Gastroesophageal sphincter (tissue), 4 donors: ENCODE measurements at regions not wholly inside any gene's neighbourhood (a gene's known extent, or its start where the extent isn't known, plus 50 kb on each side); places are given as distances from the start of the nearest gene placed in this dataset.

Experiments used
- ATAC-seq: fragments of 150-250 bp; one replicate; pipeline ENCODE4 v1.9.1; 2016; ENCODE audit warnings: mild to moderate bottlenecking, moderate library complexity
- H3K27ac ChIP-seq, 4 donors: fragments of 200-600 bp; sonication (generic) in 3 of 4; 1 replicate in 3 of 4; 2 replicates in 1 of 4; pipeline ENCODE4 v1.5.1; 2016 to 2019
- H3K27me3 ChIP-seq: fragments of 200-600 bp; sonication (generic); one replicate; pipeline ENCODE4 v1.5.1; 2019
- H3K36me3 ChIP-seq, 2 donors: fragments of 200-600 bp; sonication (generic); one replicate each; pipeline ENCODE4 v1.5.1; 2019; ENCODE audit warnings: control low read depth in 1 of 2
- H3K4me1 ChIP-seq, 3 donors: fragments of 200-600 bp; sonication (generic); 1 replicate in 2 of 3; 2 replicates in 1 of 3; pipeline ENCODE4 v1.5.1; 2016 to 2019; ENCODE audit warnings: control low read depth in 2 of 3
- H3K4me3 ChIP-seq, 2 donors: fragments of 200-600 bp; sonication (generic); one replicate each; pipeline ENCODE4 v1.5.1; 2019; ENCODE audit warnings: mild to moderate bottlenecking in 1 of 2, moderate library complexity in 1 of 2
- H3K9me3 ChIP-seq, 3 donors: fragments of 200-600 bp; sonication (generic); one replicate each; pipeline ENCODE4 v1.5.1; 2017 to 2019; ENCODE audit warnings: control low read depth in 2 of 3
- CTCF ChIP-seq, 4 experiments: fragments of 200-600 bp in 2 of 4; fragments of 450-650 bp in 2 of 4; sonication (generic) in 1 of 4; IDR thresholded peaks; one replicate each; pipeline ENCODE4 v1.5.1; 2017 to 2019; ENCODE audit warnings: antibody characterized with exemption in 4 of 4, mild to moderate bottlenecking in 2 of 4, moderate library complexity in 2 of 4
- EP300 ChIP-seq: sonication (generic); formaldehyde crosslinking; IDR thresholded peaks from one replicate; pipeline ENCODE4 v1.6.1; 2017; ENCODE audit warnings: antibody characterized with exemption, mild to moderate bottlenecking
- POLR2A ChIP-seq, 2 donors: fragments of 450-650 bp; IDR thresholded peaks; one replicate each; pipeline ENCODE4 v1.6.1; 2017; ENCODE audit warnings: antibody characterized with exemption in 2 of 2, mild to moderate bottlenecking in 2 of 2, moderate library complexity in 1 of 2
- POLR2AphosphoS5 ChIP-seq: sonication (generic); formaldehyde crosslinking; IDR thresholded peaks from one replicate; pipeline ENCODE4 v1.6.1; 2017; ENCODE audit warnings: antibody characterized with exemption
- WGBS, 2 donors: methylation state at CpG; one replicate each; pipeline ENCODE4 v1.1.5; 2018; ENCODE audit warnings: low coverage in 1 of 2; 5-methylcytosine and 5-hydroxymethylcytosine counted together

GRCh38 chr15:89400116-89400781, 65.6 kb upstream of the POLG start:
- H3K36me3 ChIP-seq, result no peaks in the 10 kb centered on the region
- TF ChIP-seq POLR2AphosphoS5 (no peak), POLR2A (IDR thresholded peaks at IDR 0.05) (no peak), CTCF (IDR thresholded peaks at IDR 0.05) (no peak), EP300 (no peak)

GRCh38 chr15:89399238-89400115, 64.9 kb upstream of the POLG start:
- 0% methylated on average over 20 of the region's 68 CpGs; no CpG with 5 or more reads in 1 of the 2 donors for WGBS, 2 donors
- peak overlapping the region; percentile 1 to 49 for H3K4me3 ChIP-seq
- no peaks in the 10 kb centered on the region for H3K36me3 ChIP-seq

More at GRCh38 chr15:89400116-89400781, 65.6 kb upstream of the POLG start:
- H3K4me1 ChIP-seq, result peaks cover 0 to 31% (median 16%) of the 10 kb centered on the region in 3 donors
- H3K4me3 ChIP-seq, result peak overlapping the region; percentile 1 to 49
- peaks cover 100% of the 10 kb centered on the region for H3K27me3 ChIP-seq
- peak overlapping the region in 3 of 4 donors; percentile 49 to 89 (median 84) for H3K27ac ChIP-seq
- H3K9me3 ChIP-seq, result no peaks in the 10 kb centered on the region
- no CpG with 5 or more reads among the region's 55 CpGs for WGBS, 2 donors
- ATAC-seq, result peak; percentile 19

GRCh38 chr15:89398896-89399237, 64.2 kb upstream of the POLG start:
- no peaks in the 10 kb centered on the region for H3K36me3 ChIP-seq
- no peak for ATAC-seq
- H3K4me3 ChIP-seq, result no peak overlapping the region
- peaks cover 100% of the 10 kb centered on the region for H3K27me3 ChIP-seq
- H3K27ac ChIP-seq, result peak overlapping the region in 2 of 4 donors; percentile 84 to 89
- H3K4me1 ChIP-seq, result peaks cover 0 to 31% (median 16%) of the 10 kb centered on the region in 3 donors
- WGBS, 2 donors, result 36 to 63% methylated on average over 2 to 3 of the region's 5 CpGs
- TF ChIP-seq CTCF (IDR thresholded peaks at IDR 0.05) (no peak), POLR2AphosphoS5 (no peak), EP300 (no peak), POLR2A (IDR thresholded peaks at IDR 0.05) (no peak)
- no peaks in the 10 kb centered on the region for H3K9me3 ChIP-seq

More at GRCh38 chr15:89399238-89400115, 64.9 kb upstream of the POLG start:
- peaks cover 100% of the 10 kb centered on the region for H3K27me3 ChIP-seq
- TF ChIP-seq POLR2A (IDR thresholded peaks at IDR 0.05) (no peak), CTCF (IDR thresholded peaks at IDR 0.05) (peak in 2 of 4 experiments; percentile 27 to 65)
- no peaks in the 10 kb centered on the region for H3K9me3 ChIP-seq
- peak overlapping the region in 3 of 4 donors; percentile 49 to 89 (median 84) for H3K27ac ChIP-seq
- peaks cover 0 to 31% (median 16%) of the 10 kb centered on the region in 3 donors for H3K4me1 ChIP-seq
- ATAC-seq, result peak; percentile 31

GRCh38 chr15:89397653-89398023, 63.0 kb upstream of the POLG start:
- 30% methylated on average over 2 of the region's 3 CpGs; no CpG with 5 or more reads in 1 of the 2 donors for WGBS, 2 donors
- peaks cover 100% of the 10 kb centered on the region for H3K27me3 ChIP-seq
- peaks cover 0 to 31% (median 16%) of the 10 kb centered on the region in 3 donors for H3K4me1 ChIP-seq
- H3K27ac ChIP-seq, result no peak overlapping the region
- H3K4me3 ChIP-seq, result no peak overlapping the region
- no peak for ATAC-seq
- no peaks in the 10 kb centered on the region for H3K36me3 ChIP-seq
- TF ChIP-seq CTCF (IDR thresholded peaks at IDR 0.05) (no peak), POLR2A (IDR thresholded peaks at IDR 0.05) (no peak), POLR2AphosphoS5 (no peak), EP300 (no peak)
- H3K9me3 ChIP-seq, result no peaks in the 10 kb centered on the region
